OCI-LY3 (cell line): ENCODE measurements at regions not wholly inside any gene's neighbourhood (a gene's known extent, or its start where the extent isn't known, plus 50 kb on each side); places are given as distances from the start of the nearest gene placed in this dataset.

Source experiments
- H2AFZ ChIP-seq: fragments of 200-600, 300-600 bp; shearing (Covaris generic); 2 replicates; pipeline ENCODE4 v1.6.0; 2014; ENCODE audit warnings: antibody characterized with exemption, low read depth, low read length
- H3K27ac ChIP-seq: fragments of 200-600, 300-600 bp; sonication (generic); 2 replicates; pipeline ENCODE4 v1.5.1; 2014; ENCODE audit warnings: mild to moderate bottlenecking, low read length, moderate library complexity, mixed read lengths
- H3K27me3 ChIP-seq: fragments of 200-600, 300-600 bp; sonication (generic); 2 replicates; pipeline ENCODE4 v1.6.1; 2014; ENCODE audit warnings: low read depth, low read length, mixed read lengths
- H3K36me3 ChIP-seq: fragments of 200-600, 300-600 bp; sonication (generic); replicated peaks from 2 replicates; pipeline ENCODE3; 2014; ENCODE audit warnings: low read depth, low read length, mixed read lengths
- H3K4me1 ChIP-seq: fragments of 300-600, 200-600 bp; sonication (generic); 2 replicates; pipeline ENCODE4 v1.6.1; 2014; ENCODE audit warnings: low read length, mixed read lengths
- H3K4me2 ChIP-seq: fragments of 200-600, 300-600 bp; sonication (generic); 2 replicates; pipeline ENCODE4 v1.6.1; 2014; ENCODE audit warnings: low read length, mixed read lengths
- H3K4me3 ChIP-seq: fragments of 300-600, 200-600 bp; sonication (generic); 2 replicates; pipeline ENCODE4 v1.5.1; 2014; ENCODE audit warnings: antibody characterized with exemption, mild to moderate bottlenecking, low read length, moderate library complexity
- H3K79me2 ChIP-seq: fragments of 300-600, 200-600 bp; shearing (Covaris generic); 2 replicates; pipeline ENCODE4 v1.6.1; 2014; ENCODE audit warnings: mild to moderate bottlenecking, low read length, mixed read lengths
- H3K9ac ChIP-seq: fragments of 300-600, 200-600 bp; shearing (Covaris generic); 2 replicates; pipeline ENCODE4 v1.6.0; 2014; ENCODE audit warnings: mild to moderate bottlenecking, low read length, moderate library complexity
- H3K9me3 ChIP-seq: fragments of 200-600, 300-600 bp; shearing (Covaris generic); 2 replicates; pipeline ENCODE4 v1.6.1; 2014; ENCODE audit warnings: low read length, mixed read lengths; ENCODE audit not compliant: insufficient read depth
- H4K20me1 ChIP-seq: fragments of 200-600, 300-600 bp; sonication (generic); 2 replicates; pipeline ENCODE4 v1.6.1; 2016; ENCODE audit warnings: low read length, mixed read lengths; ENCODE audit not compliant: insufficient read depth
- CTCF ChIP-seq: fragments of 200-600, 300-600 bp; sonication (generic); IDR thresholded peaks from 2 replicates; pipeline ENCODE4 v1.5.1; 2014; ENCODE audit warnings: antibody characterized with exemption, low read length, low read depth
- EZH2phosphoT487 ChIP-seq: fragments of 200-600 bp; shearing (Covaris generic); IDR thresholded peaks from 2 replicates; pipeline ENCODE4 v1.6.1; 2018; ENCODE audit warnings: antibody characterized with exemption, mixed run types, low read depth

GRCh38 chr18:61167902-61168301 is 165.3 kb upstream of the CDH20 start:
- Histone ChIP-seq H3K9me3 (no peaks in the 10 kb centered on the region), H3K9ac (no peak overlapping the region), H3K4me1 (no peaks in the 10 kb centered on the region), H3K27me3 (no peaks in the 10 kb centered on the region), H3K4me2 (no peak overlapping the region), H4K20me1 (no peaks in the 10 kb centered on the region), H2AFZ (no peak overlapping the region), H3K27ac (no peak overlapping the region), H3K79me2 (no peaks in the 10 kb centered on the region), H3K36me3 (no peaks in the 10 kb centered on the region), H3K4me3 (no peak overlapping the region)
- TF ChIP-seq EZH2phosphoT487 (no peak), CTCF (no peak)

- Histone ChIP-seq H2AFZ (no peak overlapping the region), H3K9me3 (no peaks in the 10 kb centered on the region), H4K20me1 (no peaks in the 10 kb centered on the region), H3K9ac (no peak overlapping the region), H3K27ac (no peak overlapping the region), H3K4me2 (no peak overlapping the region), H3K36me3 (no peaks in the 10 kb centered on the region), H3K4me3 (no peak overlapping the region), H3K27me3 (no peaks in the 10 kb centered on the region), H3K4me1 (no peaks in the 10 kb centered on the region), H3K79me2 (no peaks in the 10 kb centered on the region)
- TF ChIP-seq EZH2phosphoT487 (no peak), CTCF (no peak)
These were observed 163.8 kb upstream of the CDH20 start for GRCh38 chr18:61169386-61169785.

GRCh38 chr18:61172624-61173023 is 160.6 kb upstream of the CDH20 start:
- Histone ChIP-seq H3K36me3 (no peaks in the 10 kb centered on the region), H3K4me1 (no peaks in the 10 kb centered on the region), H2AFZ (no peak overlapping the region), H3K9ac (no peak overlapping the region), H3K4me2 (no peak overlapping the region), H3K9me3 (no peaks in the 10 kb centered on the region), H3K27me3 (no peaks in the 10 kb centered on the region), H3K27ac (no peak overlapping the region), H3K4me3 (no peak overlapping the region), H3K79me2 (no peaks in the 10 kb centered on the region), H4K20me1 (no peaks in the 10 kb centered on the region)
- TF ChIP-seq CTCF: no peak
- TF ChIP-seq EZH2phosphoT487: no peak

GRCh38 chr18:61173554-61173953 is 159.7 kb upstream of the CDH20 start:
- H4K20me1 ChIP-seq: no peaks in the 10 kb centered on the region
- no peak overlapping the region for H3K27ac ChIP-seq
- TF ChIP-seq EZH2phosphoT487 (no peak), CTCF (no peak)
- H3K4me3 ChIP-seq: no peak overlapping the region
- no peak overlapping the region for H3K9ac ChIP-seq
- no peaks in the 10 kb centered on the region for H3K9me3 ChIP-seq
- no peak overlapping the region for H2AFZ ChIP-seq
- no peak overlapping the region for H3K4me2 ChIP-seq
- no peaks in the 10 kb centered on the region for H3K79me2 ChIP-seq
- H3K36me3 ChIP-seq: no peaks in the 10 kb centered on the region
- no peaks in the 10 kb centered on the region for H3K27me3 ChIP-seq
- no peaks in the 10 kb centered on the region for H3K4me1 ChIP-seq
